Gastrocnemius medialis (tissue), 4 donors: ENCODE measurements at regions not wholly inside any gene's neighbourhood (a gene's known extent, or its start where the extent isn't known, plus 50 kb on each side); places are given as distances from the start of the nearest gene placed in this dataset.

Source experiments
- ATAC-seq, 2 donors: fragments of 150-250 bp; one replicate each; pipeline ENCODE4 v1.9.1; 2016
- DNase-seq, 2 donors: peaks; one replicate each; pipeline ENCODE4 v3.0.0-alpha.2; 2019
- H3K27ac ChIP-seq, 4 donors: fragments of 200-600 bp; sonication (generic); 1 replicate in 1 of 4; 2 replicates in 3 of 4; pipeline ENCODE4 v1.5.1; 2016 to 2018; ENCODE audit warnings: mild to moderate bottlenecking in 2 of 4, moderate library complexity in 1 of 4
- H3K27me3 ChIP-seq, 3 donors: fragments of 200-600 bp; sonication (generic) in 2 of 3; 1 replicate in 1 of 3; 2 replicates in 2 of 3; pipeline versions ENCODE4 v1.5.1 to v1.6.0; 2016 to 2019; ENCODE audit warnings: mild to moderate bottlenecking in 1 of 3, moderate library complexity in 1 of 3
- H3K36me3 ChIP-seq, 2 donors: fragments of 200-600 bp; sonication (generic) in 1 of 2; one replicate each; pipeline ENCODE4 v1.5.1; 2017 to 2018
- H3K4me1 ChIP-seq, 2 donors: fragments of 200-600 bp; sonication (generic) in 1 of 2; one replicate each; pipeline ENCODE4 v1.5.1; 2016 to 2017; ENCODE audit warnings: mild to moderate bottlenecking in 2 of 2
- H3K4me3 ChIP-seq, 4 donors: fragments of 200-600 bp; sonication (generic) in 3 of 4; 1 replicate in 1 of 4; 2 replicates in 3 of 4; pipeline ENCODE4 v1.5.1; 2016 to 2019; ENCODE audit warnings: mild to moderate bottlenecking in 2 of 4
- H3K9me3 ChIP-seq, 3 donors: fragments of 200-600 bp; sonication (generic) in 2 of 3; 1 replicate in 1 of 3; 2 replicates in 2 of 3; pipeline ENCODE4 v1.5.1; 2016 to 2019
- POLR2A ChIP-seq, 2 donors: fragments of 450-650 bp; IDR thresholded peaks; one replicate each; pipeline ENCODE4 v1.6.1; 2017; ENCODE audit warnings: antibody characterized with exemption in 2 of 2, mild to moderate bottlenecking in 2 of 2, moderate library complexity in 2 of 2
- in situ Hi-C, 4 donors: fragments of 200-750 bp; cut with MboI; loops; one replicate each; pipeline versions ENCODE4 v1.15.0 to v1.8.0; 2017; ENCODE audit warnings: low sequenced_read_pairs in 4 of 4
- intact Hi-C: fragments of 100-400 bp; cut with DNase I; formaldehyde crosslinking; loops from one replicate; pipeline ENCODE4 v1.15.1; 2023; ENCODE audit warnings: low total_unique reads
- TF ChIP-seq, protein P1 (sequence below), 5 experiments: fragments of 450-650 bp in 3 of 5; fragments of 200-600 bp in 2 of 5; sonication (generic) in 2 of 5; IDR thresholded peaks in 4 of 5; conservative IDR thresholded peaks in 1 of 5; 1 replicate in 4 of 5; 2 replicates in 1 of 5; pipeline ENCODE4 v1.5.1; 2016 to 2019; ENCODE audit warnings: antibody characterized with exemption in 5 of 5, mild to moderate bottlenecking in 3 of 5, moderate library complexity in 3 of 5

GRCh38 chr6:15802466-15802865, 139.6 kb upstream of the DTNBP1 start:
- H3K36me3 ChIP-seq, result no peaks in the 10 kb centered on the region
- H3K27me3 ChIP-seq, result no peaks in the 10 kb centered on the region
- in situ Hi-C loops (no loop called here), intact Hi-C loops (no loop called here)
- no peak for DNase-seq
- no peak for ATAC-seq
- H3K4me3 ChIP-seq, result no peak overlapping the region
- no peak overlapping the region for H3K27ac ChIP-seq
- no peaks in the 10 kb centered on the region for H3K9me3 ChIP-seq
- TF ChIP-seq, protein P1, sequence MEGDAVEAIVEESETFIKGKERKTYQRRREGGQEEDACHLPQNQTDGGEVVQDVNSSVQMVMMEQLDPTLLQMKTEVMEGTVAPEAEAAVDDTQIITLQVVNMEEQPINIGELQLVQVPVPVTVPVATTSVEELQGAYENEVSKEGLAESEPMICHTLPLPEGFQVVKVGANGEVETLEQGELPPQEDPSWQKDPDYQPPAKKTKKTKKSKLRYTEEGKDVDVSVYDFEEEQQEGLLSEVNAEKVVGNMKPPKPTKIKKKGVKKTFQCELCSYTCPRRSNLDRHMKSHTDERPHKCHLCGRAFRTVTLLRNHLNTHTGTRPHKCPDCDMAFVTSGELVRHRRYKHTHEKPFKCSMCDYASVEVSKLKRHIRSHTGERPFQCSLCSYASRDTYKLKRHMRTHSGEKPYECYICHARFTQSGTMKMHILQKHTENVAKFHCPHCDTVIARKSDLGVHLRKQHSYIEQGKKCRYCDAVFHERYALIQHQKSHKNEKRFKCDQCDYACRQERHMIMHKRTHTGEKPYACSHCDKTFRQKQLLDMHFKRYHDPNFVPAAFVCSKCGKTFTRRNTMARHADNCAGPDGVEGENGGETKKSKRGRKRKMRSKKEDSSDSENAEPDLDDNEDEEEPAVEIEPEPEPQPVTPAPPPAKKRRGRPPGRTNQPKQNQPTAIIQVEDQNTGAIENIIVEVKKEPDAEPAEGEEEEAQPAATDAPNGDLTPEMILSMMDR (IDR thresholded peaks at IDR 0.05 in 4 of 5, conservative IDR thresholded peaks at IDR 0.05 in 1 of 5), result no peak
- no peak for TF ChIP-seq POLR2A (IDR thresholded peaks at IDR 0.05)
- H3K4me1 ChIP-seq, result peaks cover 3 to 4% of the 10 kb centered on the region in 2 donors

DNA sequence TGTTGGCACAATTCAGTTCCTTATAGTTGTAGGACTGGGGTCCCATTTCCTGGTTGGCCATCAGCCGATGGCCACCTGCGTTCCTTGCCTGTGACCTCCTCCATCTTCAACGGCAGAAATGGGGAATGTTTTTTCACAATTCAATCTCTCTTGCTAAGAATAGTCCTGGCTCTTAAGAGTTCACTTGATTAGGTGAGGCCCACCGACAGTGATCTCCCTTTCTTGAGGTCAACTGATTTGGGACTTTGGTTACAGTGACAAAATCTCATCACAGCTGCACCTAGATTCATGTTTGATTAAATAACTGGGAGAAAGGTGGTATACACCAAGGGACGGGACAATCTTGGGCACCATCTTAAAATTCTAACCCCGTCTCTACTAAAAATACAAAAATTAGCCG, 139.1 kb upstream of the DTNBP1 start:
- H3K27me3 ChIP-seq, result no peaks in the 10 kb centered on the region
- TF ChIP-seq, protein P1 (IDR thresholded peaks at IDR 0.05 in 4 of 5, conservative IDR thresholded peaks at IDR 0.05 in 1 of 5), result no peak
- TF ChIP-seq POLR2A (IDR thresholded peaks at IDR 0.05), result no peak
- in situ Hi-C loops, result no loop called here
- no peak overlapping the region for H3K27ac ChIP-seq
- no peaks in the 10 kb centered on the region for H3K9me3 ChIP-seq
- DNase-seq (no peak), ATAC-seq (no peak)
- no peaks in the 10 kb centered on the region for H3K36me3 ChIP-seq
- peaks cover 9% of the 10 kb centered on the region in 2 donors for H3K4me1 ChIP-seq
- intact Hi-C loops, result no loop called here
- no peak overlapping the region for H3K4me3 ChIP-seq

DNA sequence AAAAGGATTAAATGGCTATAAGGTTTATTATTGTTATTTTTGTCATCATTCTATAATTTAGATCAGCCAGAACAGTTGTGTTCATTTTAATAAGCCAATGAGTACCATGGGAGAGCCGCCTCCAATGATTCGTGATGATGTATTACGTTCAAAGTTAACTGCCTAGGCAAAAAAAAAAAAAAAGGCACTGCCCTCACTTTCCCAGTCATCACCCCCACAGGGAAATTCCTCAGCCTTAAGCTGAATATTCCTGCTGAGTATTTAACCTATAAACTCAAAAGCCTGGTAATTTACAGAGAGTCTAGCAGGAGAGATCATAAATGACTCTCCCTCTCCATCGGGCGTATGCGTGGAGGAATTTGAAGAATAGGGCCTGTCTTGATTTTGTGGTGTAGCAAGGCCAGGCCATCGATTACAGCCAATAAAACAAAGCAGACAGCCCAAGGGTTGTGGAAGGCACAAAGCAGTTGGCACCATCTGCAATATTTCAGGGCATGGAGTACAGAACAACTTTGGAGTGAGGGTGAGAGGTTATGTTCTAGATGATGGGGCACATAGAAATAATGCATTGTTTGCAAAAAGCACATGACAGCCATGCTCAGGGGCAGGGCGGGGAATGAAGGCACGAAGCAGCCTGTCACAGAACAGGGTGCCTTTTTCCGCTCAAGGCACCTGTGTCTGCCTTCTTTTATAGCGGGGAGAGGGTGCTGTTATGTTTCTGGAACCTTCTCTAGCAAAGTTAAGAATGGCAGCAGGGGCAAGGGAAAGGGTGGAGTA, 138.2 kb upstream of the DTNBP1 start:
- TF ChIP-seq, protein P1 (IDR thresholded peaks at IDR 0.05 in 4 of 5, conservative IDR thresholded peaks at IDR 0.05 in 1 of 5), result no peak
- TF ChIP-seq POLR2A (IDR thresholded peaks at IDR 0.05), result no peak

GRCh38 chr6:15798533-15799255, 135.9 kb upstream of the DTNBP1 start:
- Histone ChIP-seq H3K27ac (no peak overlapping the region), H3K4me1 (peaks cover 30 to 33% of the 10 kb centered on the region in 2 donors), H3K9me3 (no peaks in the 10 kb centered on the region), H3K36me3 (no peaks in the 10 kb centered on the region), H3K4me3 (no peak overlapping the region), H3K27me3 (no peaks in the 10 kb centered on the region)
- intact Hi-C loops, result no loop called here
- DNase-seq (no peak), ATAC-seq (no peak)
- in situ Hi-C loops, result no loop called here
- TF ChIP-seq, protein P1 (IDR thresholded peaks at IDR 0.05 in 4 of 5, conservative IDR thresholded peaks at IDR 0.05 in 1 of 5), result no peak
- TF ChIP-seq POLR2A (IDR thresholded peaks at IDR 0.05), result no peak

More for the DNA sequence above, 138.2 kb upstream of the DTNBP1 start:
- no peak for DNase-seq
- Histone ChIP-seq H3K9me3 (no peaks in the 10 kb centered on the region), H3K4me1 (peaks cover 18% of the 10 kb centered on the region in 2 donors), H3K27me3 (no peaks in the 10 kb centered on the region), H3K27ac (no peak overlapping the region), H3K4me3 (no peak overlapping the region), H3K36me3 (no peaks in the 10 kb centered on the region)
- in situ Hi-C loops, result no loop called here
- ATAC-seq, result no peak
- intact Hi-C loops, result no loop called here
